K562 (cell line): ENCODE measurements at regions not wholly inside any gene's neighbourhood (a gene's known extent, or its start where the extent isn't known, plus 50 kb on each side); places are given as distances from the start of the nearest gene placed in this dataset.

Experiments
- BCOR ChIP-seq: fragments of 450-650 bp; IDR thresholded peaks from 2 replicates; pipeline ENCODE4 v1.6.1; 2016
- CBX5 ChIP-seq: IDR thresholded peaks from 2 replicates; pipeline ENCODE4 v1.6.1; 2014; ENCODE audit warnings: low read depth, borderline replicate concordance
- CHD1 ChIP-seq: fragments of 200-600 bp; sonication (generic); IDR thresholded peaks from one replicate; pipeline ENCODE4 v1.6.1; 2012; ENCODE audit warnings: mild to moderate bottlenecking, moderate library complexity, low read length, inconsistent platforms
- DLX4 ChIP-seq: fragments of 250-450 bp; sonication (Bioruptor Pico); IDR thresholded peaks from 2 replicates; pipeline ENCODE4 v1.6.1; 2021; ENCODE audit warnings: mild to moderate bottlenecking
- KDM5B ChIP-seq: fragments of 200-600 bp; sonication (generic); IDR thresholded peaks from 2 replicates; pipeline ENCODE4 v1.6.1; 2012; ENCODE audit warnings: low read depth, mild to moderate bottlenecking, moderate library complexity, low read length, control low read depth, inconsistent platforms; ENCODE audit not compliant: insufficient replicate concordance
- NFRKB ChIP-seq: fragments of 450-650 bp; IDR thresholded peaks from 2 replicates; pipeline ENCODE4 v1.6.1; 2016; ENCODE audit warnings: low read depth
- NRF1 ChIP-seq, 2 experiments: fragments of 450-650 bp; IDR thresholded peaks in 1 of 2; conservative IDR thresholded peaks in 1 of 2; 2 replicates each; pipeline ENCODE4 v1.6.1; 2014; ENCODE audit warnings: mild to moderate bottlenecking in 2 of 2
- PHB ChIP-seq: fragments of 250-450 bp; sonication (Bioruptor Pico); IDR thresholded peaks from 2 replicates; pipeline ENCODE4 v1.5.0; 2021
- RBM15 ChIP-seq: fragments of 200-400 bp; formaldehyde crosslinking; IDR thresholded peaks from 2 replicates; pipeline ENCODE4 v1.6.1; 2018; ENCODE audit warnings: mild to moderate bottlenecking, low read length, moderate library complexity; ENCODE audit not compliant: insufficient read depth
- RNF219 ChIP-seq: fragments of 250-450 bp; sonication (Bioruptor Pico); IDR thresholded peaks from 2 replicates; pipeline ENCODE4 v1.5.0; 2022; ENCODE audit warnings: mild to moderate bottlenecking
- SNAPC5 ChIP-seq: fragments of 250-450 bp; sonication (Bioruptor Pico); IDR thresholded peaks from 2 replicates; pipeline ENCODE4 v1.8.0; 2021; ENCODE audit warnings: moderate library complexity, mild to moderate bottlenecking, inconsistent platforms
- STAT5A ChIP-seq: IDR thresholded peaks from 2 replicates; pipeline ENCODE4 v1.6.1; 2012; ENCODE audit warnings: low read length, inconsistent platforms, borderline replicate concordance
- TEAD4 ChIP-seq, 2 experiments: sonication (generic) in 1 of 2; formaldehyde crosslinking in 1 of 2; IDR thresholded peaks; 2 replicates each; pipeline versions ENCODE4 v1.6.1 to v1.8.0; 2012 to 2022; ENCODE audit warnings: borderline replicate concordance in 1 of 2, inconsistent platforms in 1 of 2, low read length in 1 of 2, mild to moderate bottlenecking in 1 of 2, missing genetic modification reagents in 1 of 2
- TRIM24 ChIP-seq, 2 experiments: fragments of 450-650 bp; IDR thresholded peaks; 2 replicates each; pipeline ENCODE4 v1.6.1; 2016
- USF2 ChIP-seq: sonication (generic); formaldehyde crosslinking; IDR thresholded peaks from 2 replicates; pipeline ENCODE4 v1.5.0; 2020; ENCODE audit warnings: missing genetic modification reagents
- ZBTB49 ChIP-seq: sonication (generic); formaldehyde crosslinking; IDR thresholded peaks from 2 replicates; pipeline ENCODE4 v1.8.0; 2022; ENCODE audit warnings: missing genetic modification reagents, mild to moderate bottlenecking, borderline replicate concordance
- ZKSCAN3 ChIP-seq: fragments of 250-450 bp; sonication (Bioruptor Pico); IDR thresholded peaks from 2 replicates; pipeline ENCODE4 v1.4.0; 2020
- ZNF239 ChIP-seq: fragments of 250-450 bp; sonication (Bioruptor Pico); IDR thresholded peaks from 2 replicates; pipeline ENCODE4 v1.4.0; 2020; ENCODE audit warnings: mild to moderate bottlenecking
- ZNF280B ChIP-seq: fragments of 250-450 bp; sonication (Bioruptor Pico); IDR thresholded peaks from 2 replicates; pipeline ENCODE4 v1.5.1; 2021; ENCODE audit warnings: mild to moderate bottlenecking
- ZNF740 ChIP-seq, 3 experiments: fragments of 200-800 bp in 1 of 3; sonication (Bioruptor generic) in 1 of 3; sonication (generic) in 1 of 3; formaldehyde crosslinking in 1 of 3; IDR thresholded peaks; 2 replicates each; pipeline versions ENCODE4 v1.6.1 to v1.8.0; 2016 to 2022; ENCODE audit warnings: mild to moderate bottlenecking in 2 of 3, missing compliant biosample characterization in 2 of 3, missing genetic modification characterization in 2 of 3, missing genetic modification reagents in 1 of 3

- no peak for TF ChIP-seq DLX4
- no peak for TF ChIP-seq RBM15
- TF ChIP-seq BCOR: no peak
- no peak for TF ChIP-seq NRF1 (conservative IDR thresholded peaks at IDR 0.05 in 1 of 2, IDR thresholded peaks at IDR 0.05 in 1 of 2)
- TF ChIP-seq ZNF239 (CRISPR knock-in tag): no peak
- 0 out of 2 replicates have a peak, but pooled peaks have one; percentile 15 for TF ChIP-seq ZNF280B (CRISPR knock-in tag)
- no peak for TF ChIP-seq ZNF740 (CRISPR knock-in tag; IDR thresholded peaks at IDR 0.05)
- TF ChIP-seq ZNF740 (tag; IDR thresholded peaks at IDR 0.05): no peak
- TF ChIP-seq STAT5A: no peak
- no peak for TF ChIP-seq RNF219
- no peak for TF ChIP-seq SNAPC5 (CRISPR knock-in tag)
- no peak for TF ChIP-seq ZKSCAN3 (CRISPR knock-in tag)
- TF ChIP-seq PHB (CRISPR knock-in tag): no peak
- 0 out of 2 replicates have a peak, but pooled peaks have one; percentile 63 for TF ChIP-seq CBX5
- TF ChIP-seq TRIM24 (IDR thresholded peaks at IDR 0.05): peak in 1 of 2 experiments; percentile 21; a peak in 1 of 4 replicates
- TF ChIP-seq CHD1: no peak
- TF ChIP-seq NFRKB: no peak
- no peak for TF ChIP-seq KDM5B
- TF ChIP-seq TEAD4 (IDR thresholded peaks at IDR 0.05; ENCODE audit: low read length): no peak
- TF ChIP-seq TEAD4 (CRISPR knock-in tag; IDR thresholded peaks at IDR 0.05; ENCODE audit: borderline replicate concordance): no peak
- no peak for TF ChIP-seq USF2
- no peak for TF ChIP-seq ZBTB49 (CRISPR knock-in tag)
Measured at GRCh38 chrX:131739823-131740222, 195.9 kb downstream of the OR13H1 start (continued).
